HG02642 (cell line): ENCODE measurements at regions not wholly inside any gene's neighbourhood (a gene's known extent, or its start where the extent isn't known, plus 50 kb on each side); places are given as distances from the start of the nearest gene placed in this dataset.
"Not testable (repeated sequence)": the region's sequence is repeated elsewhere in the genome, so short reads cannot be mapped to it uniquely, and the experiment has no call there.

Experiments used
- ATAC-seq: cut with Tn5 transposase; IDR thresholded peaks from one replicate; pipeline ENCODE4 v1.9.1; 2021; ENCODE audit warnings: mild to moderate bottlenecking; ENCODE audit not compliant: unreplicated experiment, poor library complexity

DNA sequence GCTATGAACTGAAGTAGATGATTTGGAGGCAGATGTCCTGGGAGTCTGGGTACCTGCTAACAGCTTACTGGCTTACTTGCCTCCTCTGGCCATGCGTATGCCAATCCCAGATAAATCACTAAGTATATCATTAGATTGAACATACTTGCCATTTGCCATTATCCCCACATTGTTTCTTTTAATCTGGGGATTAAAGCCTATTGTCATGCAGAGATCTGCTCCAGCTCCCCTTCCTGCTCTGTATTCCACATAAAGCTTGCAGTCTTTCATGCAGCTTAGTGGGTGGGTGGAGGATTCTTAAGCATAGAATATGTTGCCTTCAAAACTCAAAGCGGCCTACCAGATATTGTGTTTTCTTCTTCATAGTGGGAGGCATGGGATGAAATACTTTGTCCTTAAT, 311.8 kb upstream of the MMADHC start:
- ATAC-seq: no peak

DNA sequence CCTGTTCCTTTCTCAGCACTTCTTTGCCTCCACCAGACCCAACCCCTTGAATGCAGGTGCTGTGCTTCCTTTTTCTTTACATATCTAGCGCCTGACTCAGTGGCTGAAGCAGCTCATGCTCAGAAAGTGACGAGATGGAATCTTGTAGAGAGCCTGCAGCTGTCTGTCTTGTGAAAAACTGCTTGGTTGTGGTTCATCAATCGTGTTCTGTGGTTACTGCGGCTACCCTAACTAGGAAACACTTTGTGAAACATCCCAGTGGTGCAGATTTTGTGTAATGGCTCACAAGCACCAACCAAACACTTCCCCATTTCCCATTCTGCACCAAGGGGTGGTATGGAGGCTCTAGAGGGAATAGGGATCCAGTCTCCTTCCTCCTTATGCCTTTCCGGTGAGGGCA, 307.2 kb upstream of the MMADHC start:
- no peak for ATAC-seq

DNA sequence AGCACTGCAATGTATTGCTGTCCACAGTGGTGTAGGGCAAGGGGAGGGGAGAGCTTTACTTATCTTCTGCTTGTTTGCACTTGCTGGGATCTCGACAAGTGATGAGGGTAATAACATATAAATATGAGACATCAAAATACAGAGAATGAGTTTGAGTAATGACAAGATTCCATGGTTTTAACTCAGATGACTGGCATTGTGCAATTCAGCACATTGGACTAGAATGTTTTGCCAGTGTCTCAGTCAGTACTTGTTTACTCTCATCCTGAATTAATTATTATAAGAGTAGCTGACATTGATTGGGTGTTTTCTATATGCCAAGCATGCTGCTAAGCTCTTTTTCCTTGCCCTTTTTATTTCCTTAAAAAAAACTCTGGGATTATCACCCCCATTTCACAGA, 306.7 kb upstream of the MMADHC start:
- ATAC-seq: no peak

DNA sequence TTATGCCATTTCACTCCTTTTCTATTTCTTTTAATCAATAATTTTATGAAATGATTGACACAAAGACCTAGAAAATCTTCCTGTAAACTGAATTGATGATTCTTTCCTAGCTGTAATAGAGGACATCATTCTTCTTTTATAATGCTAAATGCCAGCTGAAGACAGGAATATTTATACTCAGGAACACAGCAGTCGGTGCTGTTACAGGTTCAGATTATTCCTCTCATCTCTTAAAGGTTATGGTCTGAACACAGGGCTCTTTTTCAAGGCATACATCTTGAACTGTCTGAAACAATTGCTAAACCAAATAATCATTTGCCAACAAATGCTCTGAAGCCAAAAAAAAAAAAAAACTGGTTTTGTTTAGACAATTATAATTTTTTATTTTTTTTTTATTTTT, 305.0 kb upstream of the MMADHC start:
- no peak for ATAC-seq

DNA sequence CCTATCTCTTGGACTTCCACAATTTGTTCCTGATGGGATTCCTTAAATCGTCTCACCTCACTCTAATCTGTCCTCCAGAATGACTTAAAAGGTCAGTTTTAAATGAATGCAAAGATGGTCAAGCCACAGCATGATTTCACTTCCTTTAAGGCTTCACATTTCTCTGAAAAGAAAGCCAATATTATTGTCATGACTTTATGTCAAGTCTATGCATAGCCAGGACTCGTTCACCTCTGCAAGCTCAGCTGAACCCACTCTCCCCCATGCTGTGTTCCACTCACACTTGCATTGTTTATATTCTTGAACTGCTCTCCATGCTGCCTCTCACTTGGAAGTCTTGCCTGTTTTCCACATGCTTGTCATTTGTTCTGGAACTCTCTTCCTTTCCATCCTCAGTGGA, 298.4 kb upstream of the MMADHC start:
- ATAC-seq: no peak

DNA sequence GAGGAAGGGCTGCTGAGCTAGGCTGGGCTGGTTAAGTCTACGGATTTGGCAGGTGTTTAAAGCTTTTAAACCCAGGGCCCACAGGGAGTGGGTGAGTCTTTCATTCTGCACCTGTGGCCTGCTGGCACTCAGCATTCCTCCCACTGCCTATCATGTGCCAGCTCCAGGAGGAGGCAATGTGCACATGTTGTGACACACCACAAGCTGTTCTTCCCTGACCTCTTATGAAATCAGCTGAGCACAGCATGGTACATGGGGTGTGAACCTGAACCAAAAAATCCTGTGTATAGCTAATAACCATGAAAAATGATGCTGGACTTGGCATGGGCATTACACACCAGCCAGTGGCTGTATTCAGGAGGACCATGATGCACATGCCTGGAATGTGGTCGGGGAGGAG, 297.9 kb upstream of the MMADHC start:
- no peak for ATAC-seq

DNA sequence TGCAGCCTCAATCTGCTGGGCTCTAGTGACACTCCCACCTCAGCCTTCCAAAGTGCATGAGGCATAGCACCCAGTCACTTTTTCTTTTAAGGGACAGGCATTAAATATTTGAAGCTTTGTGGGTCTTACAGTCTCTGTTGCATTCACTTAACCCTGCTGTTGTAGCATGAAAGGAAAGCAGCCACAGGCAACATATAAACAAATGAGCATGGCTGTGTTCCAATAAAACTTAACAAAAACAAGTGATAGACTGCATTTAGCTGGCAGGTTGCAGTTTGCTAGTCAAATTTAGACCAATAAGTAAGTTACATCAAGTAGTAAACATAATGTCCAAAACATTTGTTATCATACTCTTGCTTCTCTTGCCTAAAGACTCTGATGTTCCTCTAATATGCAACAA, 297.3 kb upstream of the MMADHC start:
- no peak for ATAC-seq

DNA sequence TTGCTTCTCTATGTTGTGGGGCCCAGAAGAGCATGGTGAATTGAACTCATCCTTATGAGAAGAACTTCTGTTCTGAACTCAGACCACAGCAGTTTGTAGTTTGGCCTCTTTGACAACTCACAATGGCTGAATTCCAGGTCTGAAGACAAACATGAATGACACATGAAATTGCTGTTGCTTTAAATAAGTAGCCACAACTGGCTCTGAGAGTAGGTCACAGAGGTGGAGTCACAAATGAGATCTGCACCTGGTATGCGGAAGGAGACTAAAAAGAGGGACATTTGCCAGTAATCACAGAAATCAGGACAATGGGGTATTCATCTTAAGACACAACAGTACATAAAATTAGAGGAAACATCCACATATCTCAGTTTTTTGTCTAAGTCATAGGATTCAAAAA, 290.3 kb upstream of the MMADHC start:
- ATAC-seq: no peak

DNA sequence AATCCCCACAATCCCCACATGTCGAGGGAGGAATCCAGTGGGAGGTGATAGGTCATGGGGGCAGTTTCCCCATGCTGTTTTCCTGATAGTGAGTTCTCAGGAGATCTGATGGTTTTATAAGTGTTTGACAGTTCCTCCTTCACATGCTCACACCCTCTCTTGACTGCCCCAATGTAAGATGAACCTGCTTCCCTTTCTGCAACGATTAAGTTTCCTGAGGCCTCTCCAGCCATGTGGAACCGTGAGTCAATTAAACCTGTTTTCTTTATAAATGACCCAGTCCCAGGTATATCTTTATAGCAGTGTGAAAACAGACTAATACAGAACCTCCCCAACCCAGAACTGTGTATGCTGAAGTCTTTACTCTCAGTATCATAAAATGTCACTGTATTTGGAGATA, 289.5 kb upstream of the MMADHC start:
- ATAC-seq: no peak

DNA sequence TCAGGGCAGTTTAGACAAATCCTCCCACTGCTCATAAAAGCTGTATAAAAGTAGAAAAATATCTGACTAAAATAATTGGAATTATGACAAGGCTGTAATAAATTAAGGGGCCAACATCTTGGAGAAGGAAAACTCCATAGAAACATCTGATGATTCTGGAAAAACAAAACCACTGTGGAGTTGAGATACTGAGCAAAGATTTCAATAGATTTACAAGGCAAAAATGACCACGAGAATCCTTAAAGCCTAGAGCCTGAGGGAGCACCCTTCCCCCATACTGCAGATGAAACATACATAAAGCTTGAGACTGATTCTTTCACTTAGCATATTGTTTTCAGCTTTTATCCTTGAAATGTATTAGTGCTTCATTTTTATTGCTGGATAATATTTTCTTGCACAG, 286.4 kb upstream of the MMADHC start:
- ATAC-seq: no peak

DNA sequence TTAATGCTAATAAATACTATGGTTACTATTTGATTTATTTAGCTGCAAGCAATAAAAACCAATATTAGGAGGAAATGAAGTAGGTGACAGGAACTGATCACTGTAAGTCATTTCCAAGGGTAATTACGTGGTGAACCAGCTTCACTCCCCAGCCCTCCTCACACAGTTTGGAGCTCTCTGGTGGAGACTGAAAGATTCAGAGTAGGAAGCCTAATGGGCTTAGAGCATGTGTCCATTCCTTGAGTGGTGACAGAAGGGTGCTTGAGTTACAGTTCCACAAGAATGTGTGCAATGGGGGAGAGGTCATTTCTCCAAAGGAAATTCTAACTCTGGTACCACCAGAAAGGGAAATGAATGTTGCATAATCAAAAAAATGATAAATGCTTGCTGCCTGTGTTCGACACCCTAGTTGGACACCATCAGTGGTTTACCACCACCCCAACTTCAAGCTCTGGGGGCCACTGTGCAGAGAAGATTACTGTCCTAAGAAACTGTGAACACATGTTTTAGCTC, 285.1 kb upstream of the MMADHC start:
- no peak for ATAC-seq

DNA sequence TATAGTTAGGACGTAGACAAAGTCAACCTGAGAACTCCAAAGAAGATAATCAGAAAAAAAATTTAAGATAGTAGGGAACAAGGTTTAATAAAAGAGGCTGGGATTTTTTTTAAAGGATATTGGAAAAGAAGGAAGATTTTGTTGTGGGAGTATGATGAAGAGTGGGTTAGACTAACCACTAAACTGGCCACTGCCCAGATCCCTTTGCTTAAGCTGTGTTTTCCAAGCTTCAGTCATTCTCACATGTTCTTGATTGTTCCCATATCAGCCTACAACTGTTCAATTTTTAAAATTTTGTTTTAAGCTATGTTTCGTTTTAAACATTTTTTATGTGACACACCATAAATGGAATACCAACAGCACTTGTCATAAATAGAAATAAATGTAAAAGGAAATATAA, 284.5 kb upstream of the MMADHC start:
- no peak for ATAC-seq

DNA sequence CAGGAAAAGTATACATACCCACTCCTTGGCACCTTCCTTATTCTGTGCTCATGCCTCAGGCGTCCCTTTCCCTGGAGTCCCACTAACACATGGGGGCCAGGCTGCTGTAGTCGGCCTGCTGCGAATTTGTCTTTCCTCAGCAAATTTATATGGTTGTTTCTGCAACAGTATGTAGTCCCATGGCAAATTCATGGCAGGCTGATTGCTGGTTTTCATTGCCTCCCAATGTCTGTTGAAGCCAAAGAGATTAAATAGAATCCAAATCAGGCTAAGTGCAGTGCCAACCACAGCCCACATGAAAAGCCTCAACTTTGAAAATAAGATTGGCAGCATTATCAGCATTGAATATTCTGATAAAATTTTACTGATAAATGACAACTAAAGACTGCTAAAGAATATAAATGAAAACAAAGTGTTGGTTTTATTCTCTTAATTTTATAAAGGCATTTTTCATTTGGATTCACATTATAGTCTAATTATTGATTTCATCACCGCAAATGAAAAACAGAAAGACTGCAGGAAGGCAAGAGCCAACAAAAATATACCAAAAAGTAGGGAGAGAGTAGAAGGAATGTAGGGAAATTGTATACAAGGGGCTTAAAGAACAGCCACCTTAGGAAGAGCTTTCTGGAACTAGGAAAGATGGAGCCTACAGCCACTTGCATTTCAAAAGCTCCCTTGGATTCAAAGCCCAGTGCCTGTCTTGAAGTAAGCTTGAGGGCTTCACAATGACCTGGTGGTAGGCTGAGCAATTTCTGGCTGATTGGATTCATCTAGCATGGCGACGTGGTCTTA, 283.7 kb upstream of the MMADHC start:
- ATAC-seq: no peak

DNA sequence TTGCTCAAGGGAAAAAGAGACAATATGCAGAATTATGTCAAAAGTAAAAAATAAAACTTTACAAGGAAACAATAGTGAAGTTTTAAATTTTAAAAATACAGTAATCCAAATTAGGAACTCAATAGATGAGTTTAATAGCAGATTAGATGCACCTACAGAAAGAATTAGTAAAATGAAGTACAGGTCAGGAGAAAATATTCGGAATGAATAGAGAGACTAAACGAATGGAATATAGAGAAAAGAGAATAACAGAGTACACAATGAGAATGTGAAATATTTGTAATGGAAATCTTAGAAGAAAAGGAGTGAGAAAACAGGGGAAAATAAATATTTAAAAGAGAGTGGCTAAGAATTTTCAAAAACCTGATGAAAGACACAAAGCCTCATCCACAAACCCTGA, 275.7 kb upstream of the MMADHC start:
- ATAC-seq: no peak

DNA sequence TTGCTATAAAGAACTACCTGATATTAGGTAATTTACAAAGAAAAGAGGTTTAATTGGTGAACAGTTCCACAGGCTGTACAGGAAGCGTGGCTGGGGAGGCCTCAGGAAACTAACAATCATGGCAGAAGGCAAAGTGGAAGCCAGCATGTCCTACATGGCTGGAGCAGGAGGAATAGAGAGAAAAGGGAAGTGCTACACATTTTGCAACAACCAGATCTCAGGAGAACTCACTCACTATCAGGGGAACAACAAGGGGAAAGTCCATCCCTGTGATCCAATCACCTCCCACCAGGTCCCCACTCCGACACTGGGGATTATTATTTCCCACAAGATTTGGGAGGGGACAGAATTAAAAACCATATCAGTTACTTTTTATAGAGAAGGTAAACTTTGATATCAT, 273.5 kb upstream of the MMADHC start:
- ATAC-seq: no peak

DNA sequence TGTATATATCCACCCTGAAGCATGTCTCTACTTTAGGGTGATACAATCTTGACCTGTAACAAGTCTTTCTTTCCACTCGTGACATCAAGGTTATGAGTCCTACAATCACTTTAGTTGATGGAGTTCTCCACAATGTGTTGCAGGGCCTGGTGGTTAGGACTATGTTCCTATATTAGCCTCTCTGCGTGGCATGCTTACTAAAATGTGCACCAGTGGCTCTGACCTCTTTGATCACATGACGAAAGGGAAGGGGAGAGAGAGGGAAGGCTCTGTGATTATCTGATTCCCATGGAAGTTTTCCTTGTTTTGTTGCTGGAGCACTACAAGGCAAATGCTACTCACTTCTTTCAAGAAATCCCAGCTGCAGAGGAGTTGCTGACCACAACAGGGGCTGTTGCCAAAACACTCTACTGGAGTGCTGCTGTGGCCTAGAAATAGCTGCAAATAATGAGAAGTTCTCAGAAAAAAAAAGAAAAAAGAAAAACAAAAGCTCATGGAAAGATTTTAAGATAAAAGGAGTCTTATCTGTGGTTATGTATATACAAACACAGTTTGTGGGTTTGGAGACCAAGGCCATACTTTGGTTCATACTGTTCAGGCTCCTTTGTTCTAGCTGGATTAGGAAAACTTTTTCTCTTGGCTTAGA, 272.8 kb upstream of the MMADHC start:
- ATAC-seq: no peak

DNA sequence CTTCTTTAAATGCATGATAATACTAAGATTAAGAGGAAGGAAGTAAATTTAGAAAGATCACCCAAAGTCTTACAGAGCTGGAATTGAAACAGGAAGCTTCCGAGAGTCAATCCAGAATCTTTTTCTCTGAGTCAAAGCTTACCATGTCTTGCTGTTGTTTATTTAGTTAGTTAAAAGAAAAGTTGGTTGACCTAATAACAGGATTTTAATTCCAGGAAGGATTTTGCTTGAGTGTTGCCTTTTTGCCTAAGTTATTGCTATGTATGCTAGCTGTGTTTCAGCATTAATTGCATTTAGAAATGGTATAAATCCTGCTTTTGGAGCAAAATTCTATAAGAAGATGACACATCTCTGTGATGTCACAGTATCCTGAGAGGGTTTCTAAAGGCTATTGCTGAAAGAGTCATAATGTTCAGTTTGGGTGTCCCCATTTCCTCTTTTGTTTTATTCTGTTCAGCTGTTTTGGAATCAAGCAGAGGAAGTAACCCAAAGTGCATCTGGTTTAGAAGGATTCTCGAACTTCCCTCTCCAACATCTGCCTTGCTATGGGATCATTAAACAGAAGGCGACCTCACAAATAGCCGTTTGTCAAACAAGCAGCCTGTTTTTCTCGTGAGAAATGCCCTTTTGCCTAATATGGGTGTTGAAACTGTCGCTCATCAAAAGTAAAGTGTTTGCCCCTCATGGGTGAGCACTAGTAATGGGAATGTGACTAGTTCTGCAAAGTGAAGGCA, 271.5 kb upstream of the MMADHC start:
- ATAC-seq: no peak

DNA sequence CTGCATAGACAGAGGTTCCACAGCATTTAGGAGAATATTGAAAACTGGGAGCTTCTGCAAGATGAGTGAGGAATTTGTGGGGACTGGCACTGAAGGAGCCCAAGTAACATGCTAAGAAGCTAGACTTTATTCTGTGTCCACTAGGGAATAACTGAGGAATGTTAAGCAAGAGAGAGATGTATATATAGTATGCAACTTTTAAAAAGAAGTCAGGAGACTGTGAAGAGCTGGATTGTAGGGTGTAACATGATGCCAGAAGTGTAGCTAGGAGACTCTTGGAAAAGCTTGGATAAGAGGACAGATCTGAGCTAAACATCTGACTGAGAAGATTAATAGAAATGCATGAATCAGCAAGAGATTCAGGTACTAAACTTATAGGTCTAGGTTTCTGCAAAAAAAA, 270.6 kb upstream of the MMADHC start:
- no peak for ATAC-seq

DNA sequence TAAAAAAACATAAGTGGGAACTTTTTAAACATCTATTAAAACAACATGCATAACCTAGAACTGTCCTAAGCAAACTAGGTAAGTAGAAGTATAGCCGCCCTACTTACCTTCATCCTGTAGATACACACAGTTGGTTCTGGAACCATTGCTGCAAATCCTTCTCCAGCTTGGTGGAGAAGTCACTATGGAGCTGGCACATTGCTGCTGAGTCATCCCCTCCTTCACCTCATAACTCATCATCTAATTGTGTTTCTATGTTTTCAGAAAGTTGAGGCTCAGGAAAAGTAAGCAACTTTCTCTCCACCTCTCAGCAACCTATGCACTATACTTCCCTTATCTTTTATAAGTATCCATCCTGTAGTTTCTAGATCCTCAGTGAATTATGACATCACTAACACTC, 269.8 kb upstream of the MMADHC start:
- no peak for ATAC-seq

DNA sequence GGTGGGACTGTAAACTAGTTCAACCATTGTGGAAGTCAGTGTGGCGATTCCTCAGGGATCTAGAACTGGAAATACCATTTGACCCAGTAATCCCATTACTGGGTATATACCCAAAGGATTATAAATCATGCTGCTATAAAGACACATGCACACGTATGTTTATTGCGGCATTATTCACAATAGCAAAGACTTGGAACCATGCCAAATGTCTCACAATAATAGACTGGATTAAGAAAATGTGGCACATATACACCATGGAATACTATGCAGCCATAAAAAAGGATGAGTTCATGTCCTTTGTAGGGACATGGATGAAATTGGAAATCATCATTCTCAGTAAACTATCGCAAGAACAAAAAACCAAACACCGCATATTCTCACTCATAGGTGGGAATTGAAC, 268.3 kb upstream of the MMADHC start:
- not testable (repeated sequence) for ATAC-seq

DNA sequence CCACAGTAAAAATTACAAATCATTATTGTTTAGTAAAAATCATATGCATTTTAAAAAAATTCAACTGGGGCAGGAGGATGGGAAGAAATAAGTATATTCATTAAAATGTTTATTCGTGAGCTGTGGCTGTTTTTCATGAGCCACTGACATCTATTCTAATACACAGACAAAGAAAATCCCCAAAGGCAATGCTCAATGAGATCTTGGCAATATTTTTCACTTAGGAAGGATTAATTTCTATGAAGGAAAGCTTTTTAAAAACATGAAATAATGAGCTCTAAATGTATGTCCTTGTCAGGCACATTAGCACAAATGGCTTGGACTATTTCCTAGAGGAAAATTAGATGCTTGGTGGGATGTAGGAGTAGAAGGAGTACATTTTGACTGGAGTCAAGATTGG, 262.0 kb upstream of the MMADHC start:
- no peak for ATAC-seq
